ENCODE measurements at regions not wholly inside any gene's neighbourhood (a gene's known extent, or its start where the extent isn't known, plus 50 kb on each side); places are given as distances from the start of the nearest gene placed in this dataset.
"Not testable (repeated sequence)": the region's sequence is repeated elsewhere in the genome, so short reads cannot be mapped to it uniquely, and the experiment has no call there.

- DNase-seq (ENCODE audit: low read depth) = no peak
Observed at GRCh38 chr9:96156171-96156974, 145.6 kb downstream of the HSD17B3 start.

- DNase-seq (ENCODE audit: low read depth) = no peak
Observed at GRCh38 chr9:96154081-96154480, 147.9 kb downstream of the HSD17B3 start.

DNA sequence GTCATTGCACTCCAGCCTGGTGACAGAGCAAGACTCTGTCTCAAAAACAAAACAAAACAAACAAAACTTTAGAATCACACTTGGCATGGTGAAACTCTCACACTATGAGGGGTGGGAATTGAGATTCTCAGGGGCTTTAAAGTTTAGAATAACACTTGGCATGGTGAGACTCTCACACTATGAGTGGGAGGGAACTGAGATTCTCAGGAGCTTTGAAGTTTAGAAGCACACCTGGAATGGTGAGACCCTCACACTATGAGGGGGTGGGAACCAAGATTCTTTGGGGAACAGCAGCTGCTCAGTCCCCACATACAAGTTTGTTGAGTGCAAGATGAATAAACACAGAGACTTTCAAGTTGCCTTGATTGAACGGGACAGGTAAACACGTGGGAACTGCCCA lies 149.4 kb downstream of the HSD17B3 start:
- no peak for DNase-seq (ENCODE audit: low read depth)

DNA sequence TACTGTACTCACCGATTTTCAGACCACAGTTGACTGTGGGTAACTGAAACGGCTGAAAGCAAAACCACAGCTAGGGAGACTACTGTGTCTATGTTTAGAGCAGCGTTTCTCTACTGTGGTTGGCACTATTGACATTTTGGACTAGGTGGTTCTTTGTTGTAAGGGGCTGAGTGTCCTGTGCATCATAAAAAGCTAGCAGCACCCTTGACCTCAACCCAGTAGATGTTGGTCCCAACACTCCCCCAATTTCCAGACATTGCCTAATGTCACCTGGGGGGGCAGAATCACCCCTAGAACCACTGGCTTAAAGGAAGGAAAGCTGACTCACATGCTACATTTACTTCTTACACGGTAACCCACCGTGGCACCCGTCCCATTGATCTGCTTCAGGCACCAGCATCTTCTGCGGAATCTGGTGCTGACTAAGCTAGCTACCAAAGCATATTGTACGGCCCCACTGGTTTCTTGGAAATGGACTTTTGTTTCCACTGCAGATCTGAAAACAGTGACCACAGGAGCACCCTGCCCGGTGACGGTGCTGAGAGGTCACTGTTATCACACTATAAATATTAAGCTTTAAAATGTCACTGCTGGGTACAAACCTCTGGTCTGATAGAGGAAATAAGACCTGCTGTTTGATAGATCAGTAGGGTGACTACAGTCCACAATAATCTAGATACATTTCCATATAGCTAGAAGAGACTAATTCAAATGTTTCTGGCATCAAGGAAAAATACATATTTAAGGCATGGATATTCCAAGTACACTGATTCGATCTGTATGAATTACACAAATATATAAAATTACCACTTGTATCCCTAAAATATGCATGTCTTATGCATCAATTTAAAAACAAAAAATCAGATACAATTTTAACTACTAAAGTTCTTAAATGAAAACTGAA lies 151.4 kb downstream of the HSD17B3 start:
- peak; percentile 25 for DNase-seq (ENCODE audit: low read depth)

DNA sequence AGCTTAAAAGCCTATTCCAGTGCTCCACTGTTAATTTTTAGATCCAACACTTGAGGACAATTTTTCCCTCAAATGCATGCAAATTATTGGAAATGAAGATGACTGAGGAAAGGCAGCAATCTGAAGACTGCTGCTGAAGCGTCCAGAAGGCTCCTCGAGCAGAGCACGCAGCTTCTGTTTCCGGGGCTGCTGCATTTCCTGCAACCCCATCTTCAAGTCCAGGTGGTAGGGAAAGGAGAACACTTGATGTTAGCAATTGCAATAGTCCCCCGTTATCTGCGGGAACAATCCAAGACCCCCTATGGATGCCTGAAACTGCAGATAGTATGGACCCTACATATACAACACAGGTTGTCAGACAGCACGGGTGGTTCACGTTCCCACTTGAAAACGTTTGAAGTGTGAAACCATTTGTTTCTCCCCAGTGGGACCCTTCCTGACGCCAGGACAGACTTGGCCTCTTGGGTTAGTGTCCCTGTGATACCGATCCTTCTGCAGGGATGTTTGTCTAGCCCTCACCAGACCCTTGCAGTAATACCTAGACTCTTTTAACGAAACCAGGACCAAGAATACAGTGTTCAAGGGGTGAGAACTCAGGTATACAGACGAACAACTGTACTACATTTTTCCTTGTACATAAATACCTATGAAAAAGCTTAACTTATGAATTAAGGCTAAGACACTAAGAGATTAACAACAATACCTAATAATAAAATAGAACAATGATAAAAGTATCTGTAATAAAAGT lies 152.3 kb downstream of the HSD17B3 start:
- DNase-seq (ENCODE audit: low read depth) = no peak

- no peak for DNase-seq (ENCODE audit: low read depth)
Observed at GRCh38 chr9:96148634-96149532, 153.1 kb downstream of the HSD17B3 start.

DNA sequence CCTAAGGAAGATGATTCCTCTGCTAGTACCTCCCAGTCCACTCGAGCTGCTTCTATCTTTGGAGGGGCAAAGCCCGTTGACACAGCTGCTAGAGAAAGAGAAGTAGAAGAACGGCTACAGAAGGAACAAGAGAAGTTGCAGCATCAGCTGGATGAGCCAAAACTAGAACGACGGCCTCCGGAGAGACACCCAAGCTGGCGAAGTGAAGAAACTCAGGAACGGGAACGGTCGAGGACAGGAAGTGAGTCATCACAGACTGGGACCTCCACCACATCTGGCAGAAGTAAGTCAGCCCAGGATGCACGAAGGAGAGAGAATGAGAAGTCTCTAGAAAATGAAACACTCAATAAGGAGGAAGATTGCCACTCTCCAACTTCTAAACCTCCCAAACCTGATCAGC lies 154.9 kb downstream of the HSD17B3 start:
- not testable (repeated sequence) for DNase-seq (ENCODE audit: low read depth)

- DNase-seq (ENCODE audit: low read depth) = no peak
Observed at GRCh38 chr9:96141666-96142065, 160.3 kb downstream of the HSD17B3 start.

GRCh38 chr9:96141128-96141474 lies 160.9 kb downstream of the HSD17B3 start:
- DNase-seq (ENCODE audit: low read depth) = no peak

DNA sequence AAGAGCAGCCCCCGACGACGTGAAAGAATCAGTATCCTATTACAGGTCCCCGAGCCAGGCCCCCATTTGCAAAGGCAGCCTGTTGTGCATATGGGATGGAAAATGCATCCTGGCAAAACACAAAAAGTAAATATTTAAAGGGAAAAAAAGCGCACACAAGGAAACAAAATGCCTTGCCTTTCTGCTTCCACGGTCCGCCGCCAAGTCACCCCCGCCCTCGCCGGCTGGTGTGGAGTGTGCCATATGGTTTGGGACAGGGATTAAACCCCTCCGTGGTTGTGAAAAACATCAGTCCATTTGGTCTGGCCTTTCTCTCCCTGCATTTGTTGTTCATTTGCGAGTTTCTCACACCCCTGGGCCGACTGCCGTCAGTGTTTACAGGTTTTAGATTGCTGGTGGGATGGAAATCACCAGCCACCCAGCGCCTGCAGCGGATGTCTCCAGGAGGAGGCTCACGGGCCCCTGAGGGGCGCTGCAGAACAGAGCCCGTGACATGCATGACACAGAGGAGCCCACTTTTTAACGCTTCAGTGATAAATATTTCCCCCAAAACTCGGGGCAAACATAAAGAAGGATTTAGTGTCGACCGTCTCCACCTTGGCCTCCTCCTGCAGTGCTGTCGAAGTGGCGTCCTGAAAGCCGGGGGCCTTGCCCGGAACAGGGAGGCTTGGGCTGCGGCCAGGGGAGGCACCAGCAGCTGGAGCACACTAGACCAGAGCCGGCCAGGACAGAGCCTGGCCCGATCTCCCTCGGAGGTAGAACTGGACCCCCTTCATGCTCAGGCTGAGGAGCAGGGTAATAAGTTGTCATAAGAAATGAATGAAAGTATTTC lies 161.5 kb downstream of the HSD17B3 start:
- DNase-seq (ENCODE audit: low read depth) = no peak

DNA sequence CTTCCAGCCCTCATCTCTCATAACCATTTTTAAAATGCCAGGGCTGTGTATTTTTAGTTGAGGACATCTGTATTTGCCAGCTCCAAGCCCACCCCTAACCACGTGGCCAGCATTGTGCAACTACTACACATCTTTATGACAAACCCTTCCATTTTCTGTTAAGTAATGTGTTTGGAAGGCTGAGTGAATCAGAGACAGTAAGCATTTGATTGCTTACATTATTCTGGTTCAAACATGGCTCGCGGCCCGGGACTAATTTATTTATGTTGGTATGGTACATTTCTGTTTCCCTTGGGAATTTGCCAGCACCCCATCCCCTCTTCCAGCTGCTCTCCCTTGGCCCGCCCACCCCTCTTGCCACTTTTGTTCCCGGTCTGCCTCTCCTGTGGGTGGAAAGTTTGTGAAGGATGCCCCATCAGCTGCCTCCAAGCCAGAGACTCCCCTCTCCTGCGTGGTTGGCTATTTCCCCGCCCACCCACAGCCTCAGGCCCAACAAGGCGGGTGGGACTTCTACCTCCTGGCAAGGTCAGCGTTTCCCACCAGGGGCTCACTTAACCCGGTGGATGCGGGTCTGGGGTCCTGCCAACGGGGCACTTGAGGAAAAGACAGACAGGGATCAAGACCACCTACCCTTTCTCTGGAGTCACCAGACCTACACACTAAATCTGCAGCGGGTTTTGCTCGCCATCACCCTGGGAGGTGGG lies 162.2 kb downstream of the HSD17B3 start:
- no peak for DNase-seq (ENCODE audit: low read depth)

DNA sequence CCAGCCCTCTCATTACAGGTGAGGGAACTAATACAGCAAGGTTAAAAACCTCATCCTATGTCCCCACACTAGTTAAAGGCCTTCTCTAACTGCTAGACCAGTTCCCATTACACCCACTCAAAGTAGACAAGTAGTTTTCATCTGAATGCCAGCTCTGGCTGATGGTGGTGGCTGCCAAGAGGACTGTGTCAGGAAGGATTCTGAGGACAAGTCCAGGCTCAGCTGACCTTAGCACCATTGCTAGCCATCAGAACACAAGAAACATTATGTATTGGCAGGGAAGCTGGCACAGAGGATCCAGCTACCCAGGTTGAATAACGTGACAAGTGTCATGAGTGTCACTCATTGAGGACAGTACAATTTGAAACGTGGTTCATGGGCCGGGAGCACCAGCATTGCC lies 163.4 kb downstream of the HSD17B3 start:
- no peak for DNase-seq (ENCODE audit: low read depth)

GRCh38 chr9:96137671-96138429 lies 164.1 kb downstream of the HSD17B3 start:
- no peak for DNase-seq (ENCODE audit: low read depth)

- no peak for DNase-seq (ENCODE audit: low read depth)
Observed at GRCh38 chr9:96136992-96137670, 164.8 kb downstream of the HSD17B3 start.

DNA sequence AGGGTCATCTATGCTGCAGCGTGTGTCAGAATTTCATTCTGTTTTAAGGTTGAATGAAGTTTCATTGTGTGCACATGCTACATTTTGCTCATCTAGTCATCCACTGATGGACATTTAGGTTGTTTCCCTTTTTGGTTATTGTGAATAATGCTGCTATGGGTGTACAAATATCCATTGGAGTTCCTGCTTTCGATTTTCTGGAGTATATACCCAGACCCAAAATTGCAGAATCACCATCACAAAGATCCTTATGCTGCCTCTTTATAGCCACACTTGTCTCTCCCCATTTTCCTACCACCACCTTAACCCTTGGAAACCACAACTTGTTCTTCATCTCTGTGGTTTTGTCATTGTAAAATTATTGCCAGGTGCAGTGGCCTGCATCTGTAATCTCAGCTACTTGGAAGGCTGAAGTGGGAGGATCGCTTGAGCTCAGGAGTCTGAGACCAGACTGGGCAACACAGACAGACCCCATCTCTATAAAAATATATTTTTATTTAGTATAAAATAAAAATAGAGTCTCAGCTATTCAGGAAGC lies 166.2 kb downstream of the HSD17B3 start:
- DNase-seq (ENCODE audit: low read depth) = no peak

DNA sequence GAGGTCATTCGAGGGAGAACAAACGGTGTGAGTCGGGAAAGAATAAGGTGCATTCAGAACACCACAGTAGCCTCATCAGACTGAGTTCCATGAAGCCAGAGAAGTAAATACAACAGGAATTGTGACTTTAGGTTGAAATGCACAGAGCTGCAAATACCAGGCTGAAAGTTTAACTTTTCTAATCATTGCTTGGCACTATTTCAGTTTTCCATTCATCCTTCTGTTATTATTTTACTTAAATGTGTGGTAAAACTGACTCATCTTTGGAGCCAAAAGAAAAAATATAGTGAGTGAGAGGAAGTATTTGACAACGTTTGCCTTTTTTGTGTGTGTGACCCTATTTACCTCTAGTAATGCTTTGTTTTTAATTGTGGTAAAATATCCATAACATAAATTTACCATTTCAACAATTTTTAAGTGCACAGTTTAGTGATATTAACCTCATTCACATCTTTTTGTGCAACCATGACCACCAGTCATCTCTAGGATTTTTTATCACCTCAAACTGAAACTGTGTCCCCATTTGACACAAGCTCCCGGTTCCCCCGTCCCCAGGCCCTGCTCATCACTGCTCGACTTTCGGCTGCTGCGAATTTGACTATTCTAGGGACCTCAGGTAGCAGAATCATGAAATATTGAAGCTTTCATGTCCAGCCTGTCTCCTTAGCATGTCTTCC lies 166.8 kb downstream of the HSD17B3 start:
- no peak for DNase-seq (ENCODE audit: low read depth)

- no peak for DNase-seq (ENCODE audit: low read depth)
Observed at GRCh38 chr9:96133321-96134021, 168.5 kb downstream of the HSD17B3 start.
